ENCODE measurements at regions not wholly inside any gene's neighbourhood (a gene's known extent, or its start where the extent isn't known, plus 50 kb on each side); places are given as distances from the start of the nearest gene placed in this dataset.

- TF ChIP-seq POLR2AphosphoS5 (IDR thresholded peaks at IDR 0.05; ENCODE audit: low read depth, low read length), result no peak
- TF ChIP-seq REST (IDR thresholded peaks at IDR 0.05; ENCODE audit: insufficient read depth in 1 of 2, low read depth in 2 of 2, low read length in 2 of 2), result no peak
- TF ChIP-seq TAF1 (IDR thresholded peaks at IDR 0.05; ENCODE audit: borderline replicate concordance, insufficient read depth, low read length), result no peak
- no peak for TF ChIP-seq SIN3A (IDR thresholded peaks at IDR 0.05; ENCODE audit: borderline replicate concordance, insufficient read depth, low read length)
Measured at GRCh38 chr4:165779950-165780670, 92.9 kb upstream of the TLL1 start.

Data from PFSK-1 (cell line).